ENCODE measurements at regions not wholly inside any gene's neighbourhood (a gene's known extent, or its start where the extent isn't known, plus 50 kb on each side); places are given as distances from the start of the nearest gene placed in this dataset.
"Not testable (repeated sequence)": the region's sequence is repeated elsewhere in the genome, so short reads cannot be mapped to it uniquely, and the experiment has no call there.

DNA sequence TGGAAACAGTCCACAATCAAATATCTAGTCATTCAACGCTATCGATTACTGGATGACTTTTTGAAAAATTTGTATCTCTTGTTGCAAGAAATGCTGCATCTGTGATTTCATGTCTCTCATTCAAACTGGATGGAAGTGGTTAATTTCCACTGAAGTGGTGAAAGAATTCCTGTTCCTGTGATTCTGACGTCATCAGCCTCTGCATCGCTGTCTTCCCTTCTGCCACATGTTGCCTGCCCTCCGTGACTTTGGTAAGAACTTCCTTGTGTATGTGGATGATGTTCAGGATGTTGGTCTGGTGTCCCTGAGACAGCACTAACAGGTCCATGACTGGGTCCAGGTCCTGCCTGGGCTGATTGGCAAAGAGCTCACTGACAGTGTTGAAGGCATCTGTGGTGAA lies 84.8 kb upstream of the TEKT4 start:
- not testable (repeated sequence) for TF ChIP-seq POLR2AphosphoS5, POLR2A (IDR thresholded peaks at IDR 0.05)

All from prostate gland (tissue), 1 donor.